Fibroblast of lung (primary cell): ENCODE measurements at regions not wholly inside any gene's neighbourhood (a gene's known extent, or its start where the extent isn't known, plus 50 kb on each side); places are given as distances from the start of the nearest gene placed in this dataset.

Source experiments
- CTCF ChIP-seq, 2 donors: IDR thresholded peaks in 1 of 2; conservative IDR thresholded peaks in 1 of 2; 1 replicate in 1 of 2; 2 replicates in 1 of 2; pipeline ENCODE4 v1.5.1; 2011 to 2012; ENCODE audit warnings: low read length in 2 of 2, control low read depth in 1 of 2, inconsistent platforms in 1 of 2, low read depth in 1 of 2, mild to moderate bottlenecking in 1 of 2
- EZH2 ChIP-seq: IDR thresholded peaks from 2 replicates; pipeline ENCODE4 v1.5.1; 2012; ENCODE audit warnings: low read length, control low read depth, mild to moderate bottlenecking; ENCODE audit errors: missing control alignments

- TF ChIP-seq CTCF (conservative IDR thresholded peaks at IDR 0.05 in 1 of 2, IDR thresholded peaks at IDR 0.05 in 1 of 2; ENCODE audit: low read depth in 1 of 2, low read length in 2 of 2) (peak; percentile 30 to 32), EZH2 (no peak)
Measured at GRCh38 chr1:209106237-209106741, 477.2 kb upstream of the CAMK1G start.
